Right lobe of liver (tissue), 4 donors: ENCODE measurements at regions not wholly inside any gene's neighbourhood (a gene's known extent, or its start where the extent isn't known, plus 50 kb on each side); places are given as distances from the start of the nearest gene placed in this dataset.

Source experiments
- CTCF ChIP-seq, 4 donors: fragments of 200-600 bp in 3 of 4; fragments of 450-650 bp in 1 of 4; IDR thresholded peaks; one replicate each; pipeline versions ENCODE4 v1.5.1 to v1.8.0; 2016 to 2022; ENCODE audit warnings: antibody characterized with exemption in 4 of 4, mild to moderate bottlenecking in 2 of 4
- POLR2A ChIP-seq: fragments of 450-650 bp; IDR thresholded peaks from one replicate; pipeline ENCODE4 v1.6.1; 2017; ENCODE audit warnings: antibody characterized with exemption, mild to moderate bottlenecking
- donor health status: DM: no; HTN: no; CAD: no.
- donor health status: DM: no; HTN: no; CAD: no.
- donor health status: DM: no; HTN: yes; CAD: no.

GRCh38 chr10:81386817-81387216 is 488.2 kb upstream of the NRG3 start:
- TF ChIP-seq POLR2A (no peak), CTCF (IDR thresholded peaks at IDR 0.05) (no peak)
